Epithelial cell of esophagus (primary cell): ENCODE measurements at regions not wholly inside any gene's neighbourhood (a gene's known extent, or its start where the extent isn't known, plus 50 kb on each side); places are given as distances from the start of the nearest gene placed in this dataset.

Source experiments
- DNase-seq: peaks from one replicate; pipeline ENCODE4 v3.0.0; 2010; ENCODE audit warnings: low read depth
- H3K4me3 ChIP-seq: 2 replicates; pipeline ENCODE4 v1.5.1; 2011; ENCODE audit warnings: mild to moderate bottlenecking, low read length, control low read depth
- CTCF ChIP-seq: IDR thresholded peaks from 2 replicates; pipeline ENCODE4 v1.5.1; 2011; ENCODE audit warnings: low read depth, mild to moderate bottlenecking, low read length, control low read depth, inconsistent platforms; ENCODE audit not compliant: insufficient read depth; ENCODE audit errors: missing control alignments

- no peak for TF ChIP-seq CTCF
- no peak for DNase-seq
- no peak overlapping the region for H3K4me3 ChIP-seq
Observed at GRCh38 chr5:4875942-4876341, 264.2 kb upstream of the ADAMTS16 start.

GRCh38 chr5:4876804-4877203 is 263.3 kb upstream of the ADAMTS16 start:
- DNase-seq = no peak
- H3K4me3 ChIP-seq = no peak overlapping the region
- TF ChIP-seq CTCF = no peak

DNA sequence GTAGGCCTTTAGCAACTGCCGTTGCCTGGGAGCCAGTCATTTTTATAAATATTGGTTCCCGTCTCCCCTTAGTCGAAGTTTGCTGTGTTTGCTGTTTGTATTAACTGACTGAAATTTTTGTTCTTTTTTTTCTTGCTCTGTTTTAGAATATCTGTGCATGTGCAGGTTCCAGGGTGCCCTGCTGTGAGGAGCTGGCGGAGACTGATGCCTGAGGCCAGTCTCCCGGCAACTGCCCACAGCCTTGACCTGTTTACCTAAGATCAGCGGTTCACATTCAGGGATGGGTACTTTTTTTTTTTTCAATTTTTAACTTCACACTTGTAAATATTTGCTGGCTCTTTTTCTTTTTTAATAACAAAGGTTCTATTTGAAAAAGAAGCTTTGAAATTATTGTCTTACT is 262.6 kb upstream of the ADAMTS16 start:
- no peak for TF ChIP-seq CTCF
- no peak for DNase-seq

GRCh38 chr5:4879075-4879474 is 261.1 kb upstream of the ADAMTS16 start:
- DNase-seq = no peak
- TF ChIP-seq CTCF = no peak
- no peak overlapping the region for H3K4me3 ChIP-seq

More for the DNA sequence above, 262.6 kb upstream of the ADAMTS16 start:
- H3K4me3 ChIP-seq = no peak overlapping the region

DNA sequence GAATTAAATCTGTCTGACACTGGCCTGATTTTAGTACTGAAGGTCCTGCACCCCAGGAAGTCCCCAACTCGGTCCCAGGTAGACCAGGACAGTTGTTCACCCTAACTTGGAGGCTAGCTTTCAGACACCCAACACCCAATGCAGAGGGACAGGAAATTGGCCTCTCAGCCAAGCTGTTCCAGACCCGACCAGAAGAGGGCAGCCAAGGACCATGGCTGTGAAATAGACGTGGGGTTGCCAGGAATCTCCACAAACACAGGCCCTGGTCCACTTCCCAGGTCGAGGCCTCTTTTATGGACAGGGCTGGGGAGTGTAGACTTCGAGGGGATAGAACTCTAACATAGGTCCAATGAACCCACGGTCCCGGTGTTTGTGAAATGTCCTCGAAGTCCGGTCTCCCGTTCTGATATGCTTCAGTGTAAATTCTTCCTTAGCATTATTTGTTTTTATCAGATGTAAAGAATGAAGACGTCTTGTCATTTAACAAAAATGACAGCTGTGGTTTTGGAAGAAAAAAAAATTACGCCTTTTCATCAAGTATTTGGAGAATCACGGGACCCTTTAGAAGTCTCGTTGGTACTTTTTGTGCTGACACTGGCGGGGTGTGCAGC is 260.3 kb upstream of the ADAMTS16 start:
- TF ChIP-seq CTCF = peak; percentile 76
- peak; percentile 41 for DNase-seq
- H3K4me3 ChIP-seq = no peak overlapping the region

DNA sequence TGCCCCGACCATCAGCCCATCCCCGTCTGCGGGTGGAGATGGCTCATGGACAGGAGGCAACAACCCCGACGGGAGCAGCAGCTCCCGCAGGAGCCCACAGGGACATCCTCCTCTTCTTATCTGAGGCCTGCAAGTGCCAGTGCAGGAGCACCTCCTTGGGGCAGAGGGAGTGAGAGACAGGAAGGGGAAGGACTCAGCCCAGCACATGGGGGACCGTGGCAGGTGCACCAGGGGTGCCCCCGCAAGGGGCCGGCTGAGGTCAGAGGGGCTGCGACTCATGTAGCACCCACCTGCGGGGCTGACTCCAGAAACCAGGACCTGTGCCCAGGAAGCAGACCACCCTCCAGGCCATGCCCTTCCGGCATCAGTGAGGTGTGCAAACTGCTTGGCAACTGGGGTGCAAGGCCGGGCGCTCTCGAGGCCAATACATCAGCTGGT is 259.8 kb upstream of the ADAMTS16 start:
- H3K4me3 ChIP-seq = no peak overlapping the region
- DNase-seq = no peak
- TF ChIP-seq CTCF = no peak

DNA sequence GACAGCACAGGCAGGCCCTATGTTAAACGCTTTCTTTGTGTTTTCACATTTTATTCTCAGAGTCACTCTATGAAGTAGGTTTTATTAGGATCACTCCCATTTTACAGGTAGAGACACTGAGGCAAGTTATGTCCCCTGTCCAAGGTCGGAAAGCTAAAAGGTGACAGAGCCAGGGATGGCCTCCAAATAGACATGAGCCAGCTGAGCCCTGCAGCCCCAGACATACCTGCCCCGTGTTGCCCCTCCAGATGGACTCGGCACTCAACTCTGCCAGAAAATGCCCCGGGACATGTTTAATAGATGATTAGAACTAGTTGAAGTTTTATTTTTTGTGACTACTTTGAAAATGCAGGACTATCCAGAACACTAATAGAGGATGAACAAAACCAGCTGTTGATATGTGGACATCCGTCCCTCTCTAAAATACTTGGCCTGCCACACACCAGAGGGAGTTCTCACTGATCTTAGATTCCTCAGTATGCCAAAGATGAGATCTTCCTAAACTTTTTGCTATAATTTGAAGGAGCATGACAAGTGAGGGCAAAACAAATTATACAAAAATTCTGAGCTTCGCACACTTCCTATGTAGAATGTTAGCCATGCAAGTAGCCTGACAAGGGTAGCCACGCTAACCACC is 258.6 kb upstream of the ADAMTS16 start:
- no peak for DNase-seq
- TF ChIP-seq CTCF = no peak
- no peak overlapping the region for H3K4me3 ChIP-seq
